GM21515 (cell line): ENCODE measurements at regions not wholly inside any gene's neighbourhood (a gene's known extent, or its start where the extent isn't known, plus 50 kb on each side); places are given as distances from the start of the nearest gene placed in this dataset.
"Not testable (repeated sequence)": the region's sequence is repeated elsewhere in the genome, so short reads cannot be mapped to it uniquely, and the experiment has no call there.

Experiments used
- ATAC-seq: cut with Tn5 transposase; IDR thresholded peaks from one replicate; pipeline ENCODE4 v1.9.1; 2021; ENCODE audit not compliant: unreplicated experiment

- ATAC-seq: no peak
Observed at GRCh38 chr12:31215518-31216232, 110.3 kb downstream of the SINHCAF start.

- ATAC-seq: no peak
Observed at GRCh38 chr12:31216479-31216878, 109.5 kb downstream of the SINHCAF start.

DNA sequence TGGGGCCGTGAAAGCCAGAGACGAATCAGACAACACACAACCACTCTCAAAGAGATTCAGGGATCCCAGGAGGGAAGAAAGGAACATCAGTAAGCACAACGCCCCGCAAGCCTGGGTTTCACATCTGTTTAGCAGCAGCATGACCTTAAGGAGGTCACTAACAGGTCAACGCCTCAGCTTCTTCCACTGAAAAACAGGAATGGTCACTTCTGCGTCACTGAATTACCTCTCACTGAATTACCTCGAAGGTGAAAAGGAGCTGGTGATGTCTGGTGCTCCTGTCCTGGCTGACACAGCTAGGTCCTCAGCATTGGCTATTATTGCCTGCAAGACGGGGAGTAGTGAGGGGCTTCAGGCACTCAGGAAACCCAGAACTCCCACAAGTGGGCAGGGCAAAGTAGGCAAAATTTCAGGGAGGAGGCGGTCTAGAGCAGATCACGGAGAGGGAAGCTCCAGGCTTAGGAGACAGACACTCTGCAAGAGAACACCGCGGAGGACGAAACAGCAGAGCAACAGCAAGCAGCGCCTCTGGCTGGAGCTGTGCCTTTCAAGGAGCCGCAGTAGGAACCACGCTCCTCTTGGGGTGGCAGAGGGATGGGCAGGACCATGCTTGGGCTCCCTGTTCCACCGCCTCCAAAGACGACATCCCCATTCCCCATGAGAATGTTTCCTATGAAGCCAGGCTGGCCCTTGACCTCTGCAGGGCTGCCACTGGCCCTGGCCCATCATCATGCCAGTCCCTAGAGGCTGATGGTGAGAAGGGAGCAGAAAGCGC, 108.4 kb downstream of the SINHCAF start:
- no peak for ATAC-seq

- no peak for ATAC-seq
Observed at GRCh38 chr12:31218203-31219025, 107.5 kb downstream of the SINHCAF start.

GRCh38 chr12:31219521-31219920, 106.4 kb downstream of the SINHCAF start:
- ATAC-seq: no peak

GRCh38 chr12:31220061-31220460, 105.9 kb downstream of the SINHCAF start:
- ATAC-seq: no peak

- no peak for ATAC-seq
Observed at GRCh38 chr12:31220633-31221550, 105.1 kb downstream of the SINHCAF start.

DNA sequence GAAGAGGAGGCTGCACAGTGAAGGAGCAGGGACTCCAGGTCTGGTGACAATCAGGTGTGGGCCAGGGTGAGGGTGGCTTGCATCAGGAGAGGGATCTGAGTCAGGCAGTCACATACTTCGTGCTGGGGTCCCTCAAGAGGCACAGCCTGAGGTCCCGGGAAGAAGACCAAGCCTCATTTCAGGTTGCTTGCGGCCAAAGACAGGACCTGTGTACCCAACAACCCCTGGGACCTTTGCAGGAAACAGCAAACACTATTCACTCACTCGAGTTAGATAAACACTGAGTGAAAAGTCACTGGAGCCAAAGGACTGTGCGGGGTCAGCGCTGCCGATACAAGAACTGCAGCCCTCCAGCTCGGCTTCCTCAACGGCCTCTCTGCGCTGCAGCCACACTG, 104.4 kb downstream of the SINHCAF start:
- no peak for ATAC-seq

- no peak for ATAC-seq
Observed at GRCh38 chr12:31222620-31223222, 103.2 kb downstream of the SINHCAF start.

DNA sequence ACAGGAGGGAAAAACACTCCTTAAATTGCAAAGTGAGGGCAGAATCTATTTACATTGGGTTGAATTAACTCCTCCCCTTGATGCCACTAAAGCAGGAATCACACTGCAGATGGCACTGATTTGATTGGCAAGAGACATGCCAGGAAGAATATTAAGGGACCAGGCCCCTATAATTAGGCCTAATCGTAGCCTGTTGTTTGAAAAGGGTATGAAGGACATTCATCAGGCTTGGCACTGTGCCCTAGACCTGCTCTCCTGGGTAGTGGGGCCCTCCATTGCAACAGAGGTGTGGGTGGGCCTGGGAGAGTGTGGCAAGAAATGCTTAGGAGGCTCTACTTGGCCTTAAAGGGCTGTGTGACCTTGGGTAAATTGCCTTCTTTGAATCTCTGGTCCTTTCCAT, 102.3 kb downstream of the SINHCAF start:
- not testable (repeated sequence) for ATAC-seq

GRCh38 chr12:31224768-31225448, 101.0 kb downstream of the SINHCAF start:
- ATAC-seq: no peak

- ATAC-seq: no peak
Observed at GRCh38 chr12:31225656-31226535, 100.1 kb downstream of the SINHCAF start.

DNA sequence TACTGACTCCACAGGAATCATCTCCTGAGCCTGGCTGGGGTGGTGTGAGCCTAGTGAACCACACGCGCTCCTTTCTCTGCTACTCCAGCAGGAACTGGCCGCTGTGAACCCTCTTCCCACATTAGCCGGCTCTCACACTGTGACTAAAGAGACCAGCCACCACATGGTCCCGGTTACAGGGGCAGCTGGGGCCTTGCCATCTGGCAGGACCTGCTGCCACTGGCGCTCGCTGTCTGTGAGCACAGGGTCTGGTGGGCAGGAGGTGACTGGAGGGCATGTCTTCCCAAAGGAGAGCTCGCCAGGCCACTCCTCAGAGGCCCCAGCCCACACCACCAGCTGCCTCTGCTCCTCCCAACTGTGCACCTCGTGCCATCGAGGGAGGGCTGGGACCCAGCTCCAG, 99.3 kb downstream of the SINHCAF start:
- no peak for ATAC-seq

GRCh38 chr12:31227401-31227981, 98.5 kb downstream of the SINHCAF start:
- ATAC-seq: no peak

DNA sequence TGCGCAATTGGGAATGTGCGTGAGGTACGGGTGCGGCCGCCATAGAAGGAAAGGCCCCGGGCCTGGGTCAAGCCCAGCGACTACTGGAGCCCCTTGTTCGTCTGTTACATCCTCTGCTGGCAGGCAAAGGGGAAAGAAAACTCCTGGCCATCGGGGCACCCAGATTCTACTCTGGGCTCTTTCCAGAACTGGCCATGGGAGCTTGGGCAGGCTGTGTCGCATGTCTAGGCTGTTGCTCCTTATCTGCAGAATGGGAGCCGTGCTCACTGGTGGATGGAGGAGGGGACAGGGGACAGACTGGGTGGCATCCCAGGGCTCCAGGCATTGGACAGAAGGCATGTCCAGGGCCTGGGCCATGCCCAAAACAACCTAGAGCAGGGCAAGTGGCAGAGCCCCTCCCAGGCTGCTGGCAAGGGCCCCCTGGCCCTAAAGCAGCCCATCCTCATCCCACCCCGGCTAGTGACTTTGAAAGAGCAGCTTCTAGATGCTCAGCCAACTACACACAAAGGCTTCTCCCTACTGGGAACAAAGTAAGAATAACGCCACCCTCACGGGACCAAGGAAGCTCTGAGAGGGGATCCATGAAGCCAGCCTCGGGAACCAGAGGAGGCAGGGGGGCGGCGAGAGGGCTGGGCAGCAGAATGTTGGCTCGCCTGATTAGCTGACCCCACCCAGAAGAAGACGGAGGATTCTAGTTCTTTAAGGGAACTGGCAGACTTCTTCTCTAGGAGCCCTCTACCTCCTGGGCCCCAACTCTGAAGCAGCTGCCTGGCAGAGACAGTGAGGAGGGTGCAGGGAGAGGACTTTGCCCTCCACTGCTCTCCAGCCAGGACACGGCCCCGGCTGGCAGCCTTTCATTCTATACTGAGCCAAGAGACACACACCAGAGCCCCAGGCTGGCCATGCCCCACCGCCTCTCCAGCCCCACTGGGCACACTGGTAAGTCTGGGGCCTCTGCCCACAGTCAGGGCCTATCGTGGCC, 96.8 kb downstream of the SINHCAF start:
- ATAC-seq: no peak

DNA sequence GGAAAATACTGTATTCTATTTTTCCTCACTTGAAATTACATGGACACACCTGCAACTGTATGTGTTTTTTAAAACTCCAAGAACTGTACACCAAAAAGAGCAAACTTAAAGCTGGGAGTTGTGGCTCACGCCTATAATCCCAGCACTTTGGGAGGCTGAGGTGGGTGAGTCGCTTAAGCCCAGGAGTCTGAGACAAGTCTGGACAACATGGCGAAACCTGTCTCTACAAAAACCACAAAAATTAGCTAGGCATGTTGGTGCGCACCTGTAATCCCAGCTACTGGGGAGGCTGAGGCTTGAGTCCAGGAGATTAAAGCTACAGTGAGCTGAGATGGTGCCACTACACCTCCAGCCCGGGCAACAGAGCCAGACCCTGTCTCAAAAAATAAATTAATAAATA, 95.9 kb downstream of the SINHCAF start:
- no peak for ATAC-seq
